HG03460 (cell line): ENCODE measurements at regions not wholly inside any gene's neighbourhood (a gene's known extent, or its start where the extent isn't known, plus 50 kb on each side); places are given as distances from the start of the nearest gene placed in this dataset.

Experiments
- ATAC-seq: cut with Tn5 transposase; IDR thresholded peaks from one replicate; pipeline ENCODE4 v1.9.1; 2021; ENCODE audit not compliant: unreplicated experiment

GRCh38 chr1:101153692-101154091 is 83.1 kb upstream of the S1PR1 start:
- no peak for ATAC-seq

- no peak for ATAC-seq
Observed at GRCh38 chr1:101152633-101153032, 84.2 kb upstream of the S1PR1 start.

GRCh38 chr1:101151286-101151685 is 85.5 kb upstream of the S1PR1 start:
- no peak for ATAC-seq

- ATAC-seq = no peak
Observed at GRCh38 chr1:101150670-101151069, 86.1 kb upstream of the S1PR1 start.

GRCh38 chr1:101150266-101150665 is 86.6 kb upstream of the S1PR1 start:
- ATAC-seq = no peak

- ATAC-seq = no peak
Observed at GRCh38 chr1:101148980-101149379, 87.8 kb upstream of the S1PR1 start.

GRCh38 chr1:101147381-101147780 is 89.4 kb upstream of the S1PR1 start:
- ATAC-seq = no peak

GRCh38 chr1:101145449-101145820 is 91.4 kb upstream of the S1PR1 start:
- no peak for ATAC-seq

GRCh38 chr1:101144671-101145448 is 92.0 kb upstream of the S1PR1 start:
- ATAC-seq = no peak

GRCh38 chr1:101142244-101142643 is 94.6 kb upstream of the S1PR1 start:
- ATAC-seq = no peak

- no peak for ATAC-seq
Observed at GRCh38 chr1:101141376-101141775, 95.4 kb upstream of the S1PR1 start.

- ATAC-seq = no peak
Observed at GRCh38 chr1:101139821-101140718, 96.7 kb upstream of the S1PR1 start.

- no peak for ATAC-seq
Observed at GRCh38 chr1:101139130-101139529, 97.7 kb upstream of the S1PR1 start.

GRCh38 chr1:101137144-101138126 is 99.4 kb upstream of the S1PR1 start:
- ATAC-seq = peak; percentile 43

GRCh38 chr1:101136739-101137138 is 100.1 kb upstream of the S1PR1 start:
- peak; percentile 72 for ATAC-seq

GRCh38 chr1:101136271-101136670 is 100.5 kb upstream of the S1PR1 start:
- ATAC-seq = no peak

- ATAC-seq = no peak
Observed at GRCh38 chr1:101135526-101135925, 101.3 kb upstream of the S1PR1 start.

GRCh38 chr1:101131239-101131843 is 105.5 kb upstream of the S1PR1 start:
- no peak for ATAC-seq

- no peak for ATAC-seq
Observed at GRCh38 chr1:101130673-101131072, 105.1 kb upstream of the DPH5 start.

GRCh38 chr1:101128846-101129245 is 103.3 kb upstream of the DPH5 start:
- no peak for ATAC-seq
